Neutrophil (primary cell): ENCODE measurements at regions not wholly inside any gene's neighbourhood (a gene's known extent, or its start where the extent isn't known, plus 50 kb on each side); places are given as distances from the start of the nearest gene placed in this dataset.
"Not testable (repeated sequence)": the region's sequence is repeated elsewhere in the genome, so short reads cannot be mapped to it uniquely, and the experiment has no call there.

Source experiments
- H3K27ac ChIP-seq: fragments of 200-600 bp; sonication (generic); 2 replicates; pipeline ENCODE4 v1.5.1; 2016; ENCODE audit warnings: mild to moderate bottlenecking, moderate library complexity
- H3K27me3 ChIP-seq: fragments of 200-600 bp; sonication (generic); 2 replicates; pipeline ENCODE4 v1.6.0; 2016; ENCODE audit warnings: mild to moderate bottlenecking
- H3K36me3 ChIP-seq: fragments of 200-600 bp; sonication (generic); 2 replicates; pipeline ENCODE4 v1.5.1; 2017
- H3K4me1 ChIP-seq, 2 experiments: fragments of 200-600 bp in 1 of 2; sonication (generic) in 1 of 2; 1 replicate in 1 of 2; 2 replicates in 1 of 2; pipeline versions ENCODE4 v1.5.1 to v1.6.1; 2013 to 2016; ENCODE audit warnings: low read depth in 1 of 2, low read length in 1 of 2, mild to moderate bottlenecking in 1 of 2, moderate library complexity in 1 of 2; ENCODE audit not compliant: control insufficient read depth in 1 of 2, insufficient read depth in 1 of 2
- H3K4me3 ChIP-seq, 2 experiments: fragments of 200-600 bp in 1 of 2; sonication (generic) in 1 of 2; 1 replicate in 1 of 2; 2 replicates in 1 of 2; pipeline ENCODE4 v1.5.1; 2013 to 2016; ENCODE audit warnings: low read depth in 1 of 2, low read length in 1 of 2, mild to moderate bottlenecking in 1 of 2, moderate library complexity in 1 of 2
- H3K9me3 ChIP-seq: fragments of 200-600 bp; sonication (generic); 2 replicates; pipeline ENCODE4 v1.5.1; 2016
- TF ChIP-seq, protein P1 (sequence below): fragments of 200-600 bp; sonication (generic); IDR thresholded peaks from 2 replicates; pipeline ENCODE4 v1.5.1; 2016; ENCODE audit warnings: antibody characterized with exemption

DNA sequence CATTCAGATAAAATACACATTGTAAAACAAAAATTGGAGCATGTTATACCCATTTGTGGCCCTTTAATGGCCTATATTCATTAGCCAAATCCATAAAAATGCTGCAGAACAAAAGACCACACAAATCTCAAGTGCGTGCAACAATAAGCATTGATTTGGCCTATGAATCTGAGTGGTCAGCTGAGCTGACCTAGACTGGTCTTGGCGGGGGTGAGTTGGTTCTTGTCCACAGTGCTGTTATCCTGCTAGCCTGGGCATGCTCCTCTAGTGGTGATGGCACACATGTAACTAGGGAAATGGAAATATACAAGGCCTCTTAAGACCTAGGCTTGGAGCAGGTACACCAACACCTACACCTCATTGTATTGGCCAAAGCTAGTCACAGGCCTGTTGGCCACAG lies 122.2 kb upstream of the TBCA start:
- H3K9me3 ChIP-seq = no peaks in the 10 kb centered on the region
- no peak overlapping the region for H3K4me3 ChIP-seq
- TF ChIP-seq, protein P1, sequence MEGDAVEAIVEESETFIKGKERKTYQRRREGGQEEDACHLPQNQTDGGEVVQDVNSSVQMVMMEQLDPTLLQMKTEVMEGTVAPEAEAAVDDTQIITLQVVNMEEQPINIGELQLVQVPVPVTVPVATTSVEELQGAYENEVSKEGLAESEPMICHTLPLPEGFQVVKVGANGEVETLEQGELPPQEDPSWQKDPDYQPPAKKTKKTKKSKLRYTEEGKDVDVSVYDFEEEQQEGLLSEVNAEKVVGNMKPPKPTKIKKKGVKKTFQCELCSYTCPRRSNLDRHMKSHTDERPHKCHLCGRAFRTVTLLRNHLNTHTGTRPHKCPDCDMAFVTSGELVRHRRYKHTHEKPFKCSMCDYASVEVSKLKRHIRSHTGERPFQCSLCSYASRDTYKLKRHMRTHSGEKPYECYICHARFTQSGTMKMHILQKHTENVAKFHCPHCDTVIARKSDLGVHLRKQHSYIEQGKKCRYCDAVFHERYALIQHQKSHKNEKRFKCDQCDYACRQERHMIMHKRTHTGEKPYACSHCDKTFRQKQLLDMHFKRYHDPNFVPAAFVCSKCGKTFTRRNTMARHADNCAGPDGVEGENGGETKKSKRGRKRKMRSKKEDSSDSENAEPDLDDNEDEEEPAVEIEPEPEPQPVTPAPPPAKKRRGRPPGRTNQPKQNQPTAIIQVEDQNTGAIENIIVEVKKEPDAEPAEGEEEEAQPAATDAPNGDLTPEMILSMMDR = no peak
- H3K27ac ChIP-seq = no peak overlapping the region
- no peaks in the 10 kb centered on the region for H3K4me1 ChIP-seq
- H3K36me3 ChIP-seq = no peaks in the 10 kb centered on the region
- no peaks in the 10 kb centered on the region for H3K27me3 ChIP-seq

DNA sequence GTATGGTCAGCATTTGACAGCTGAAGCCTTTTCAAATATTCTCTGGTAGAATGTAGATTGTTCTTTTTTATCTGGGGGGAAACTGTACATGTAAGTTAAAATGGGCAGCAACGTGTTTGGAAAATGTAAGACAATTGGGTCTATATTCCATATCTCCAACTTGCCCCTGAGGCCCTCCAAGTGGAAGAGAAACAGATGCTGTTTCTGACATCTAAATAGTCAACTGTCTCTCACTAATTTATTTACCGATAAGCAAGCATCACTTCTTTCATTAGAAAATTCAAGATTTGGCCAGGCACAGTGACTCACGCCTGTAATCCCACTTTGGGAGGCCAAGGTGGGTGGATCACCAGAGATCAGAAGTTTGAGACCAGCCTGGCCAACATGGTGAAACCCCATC lies 120.2 kb upstream of the TBCA start:
- Histone ChIP-seq H3K27me3 (no peaks in the 10 kb centered on the region), H3K27ac (no peak overlapping the region), H3K4me1 (no peaks in the 10 kb centered on the region), H3K9me3 (no peaks in the 10 kb centered on the region), H3K4me3 (no peak overlapping the region), H3K36me3 (no peaks in the 10 kb centered on the region)
- TF ChIP-seq, protein P1 = no peak

DNA sequence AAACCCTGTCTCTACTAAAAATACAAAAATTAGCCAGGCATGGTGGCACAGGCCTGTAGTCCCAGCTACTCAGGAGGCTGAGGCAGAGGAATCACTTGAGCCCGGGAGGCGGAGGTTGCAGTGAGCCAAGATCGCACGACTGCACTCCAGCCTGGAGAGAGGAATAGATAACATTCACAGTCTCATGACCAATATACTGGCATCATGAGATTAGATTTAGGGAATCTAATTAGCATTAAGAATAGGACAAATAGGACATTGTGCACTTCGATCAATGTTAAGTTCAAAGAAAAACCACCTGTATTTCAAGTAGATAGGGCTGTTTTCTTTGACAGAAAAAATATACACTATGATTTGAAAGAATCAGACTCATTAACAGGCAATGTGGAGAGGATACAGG lies 118.0 kb upstream of the TBCA start:
- not testable (repeated sequence) for H3K36me3 ChIP-seq, H3K4me1 ChIP-seq, H3K9me3 ChIP-seq, H3K4me3 ChIP-seq, H3K27ac ChIP-seq, H3K27me3 ChIP-seq

DNA sequence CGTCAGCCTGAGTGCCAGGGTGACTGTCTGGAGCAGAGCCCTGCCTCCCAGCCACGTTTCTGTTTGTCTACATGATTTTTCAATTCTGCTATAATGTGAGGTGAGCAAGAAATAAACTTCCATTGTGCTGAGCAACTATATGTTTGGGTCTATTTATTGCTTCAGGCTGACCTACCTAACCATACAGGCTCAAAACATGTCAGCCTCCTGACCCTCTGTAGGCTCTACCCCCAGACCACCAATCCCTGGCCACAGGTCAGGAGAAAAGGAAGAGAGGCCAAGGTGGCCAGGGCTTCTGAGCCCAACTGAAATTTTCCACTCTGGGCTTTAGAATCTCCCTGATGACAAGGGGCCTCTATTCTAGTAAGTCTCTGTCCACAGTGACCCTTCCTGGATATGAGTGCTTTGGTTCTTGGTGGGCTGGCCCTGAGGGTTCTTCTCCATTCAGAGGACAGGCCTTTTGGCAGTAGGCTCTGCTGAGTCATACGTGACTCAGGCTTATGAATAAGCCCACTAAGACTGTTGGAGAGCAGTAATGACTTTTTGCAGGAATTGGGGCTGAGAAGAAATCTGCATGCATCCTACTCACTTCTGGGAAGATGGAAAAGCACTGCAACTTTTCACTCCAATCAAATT lies 117.2 kb upstream of the TBCA start:
- H3K27me3 ChIP-seq = no peaks in the 10 kb centered on the region
- no peaks in the 10 kb centered on the region for H3K9me3 ChIP-seq
- no peaks in the 10 kb centered on the region for H3K4me1 ChIP-seq
- no peak overlapping the region for H3K27ac ChIP-seq
- no peak overlapping the region for H3K4me3 ChIP-seq
- TF ChIP-seq, protein P1 = no peak
- no peaks in the 10 kb centered on the region for H3K36me3 ChIP-seq

DNA sequence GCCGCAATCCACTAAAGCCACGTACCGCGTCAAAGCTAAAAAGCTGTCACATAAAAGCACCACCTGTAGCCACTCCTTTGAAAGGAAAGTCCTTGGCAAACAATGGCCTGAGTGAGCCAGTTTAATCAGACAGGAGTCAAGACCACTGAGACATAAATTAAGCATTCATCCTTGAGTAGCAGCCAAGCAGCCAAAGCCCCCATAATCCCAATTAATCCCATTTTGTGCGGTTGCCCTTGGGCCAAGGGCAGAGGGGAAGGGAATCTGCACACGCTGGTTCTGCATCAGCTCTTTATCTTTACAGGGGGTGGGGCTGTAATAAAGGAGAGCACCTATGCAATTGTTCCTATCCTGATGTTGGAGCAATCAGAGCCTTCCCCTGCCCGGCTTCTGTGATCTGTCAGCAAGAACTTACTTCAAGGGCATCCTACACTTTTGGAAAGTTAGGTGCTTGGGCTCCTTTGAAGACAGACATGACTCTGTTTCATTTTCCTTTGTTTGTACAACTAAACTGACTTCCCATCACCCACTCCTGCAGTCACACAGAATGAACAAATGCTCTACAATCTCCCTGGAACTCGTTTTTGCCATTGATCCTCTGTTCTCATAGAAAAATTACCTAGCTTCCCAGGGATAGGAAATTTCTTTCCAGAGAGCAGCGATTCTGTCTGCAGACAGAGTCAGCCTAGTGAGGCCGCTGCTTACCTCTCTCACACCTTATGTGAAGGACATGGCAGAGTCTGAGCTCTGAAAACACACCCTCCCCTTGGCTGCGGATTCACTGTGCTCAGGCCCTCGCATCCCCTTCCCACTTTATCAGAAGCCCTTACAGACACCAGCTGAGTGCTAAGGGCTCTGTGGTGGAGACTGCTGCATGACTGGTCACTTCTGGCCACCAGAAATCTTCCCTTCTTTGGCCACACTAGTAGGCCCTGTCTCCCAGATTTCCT lies 116.2 kb upstream of the TBCA start:
- no peak overlapping the region for H3K27ac ChIP-seq
- TF ChIP-seq, protein P1 = no peak
- no peak overlapping the region for H3K4me3 ChIP-seq
- no peaks in the 10 kb centered on the region for H3K4me1 ChIP-seq
- no peaks in the 10 kb centered on the region for H3K9me3 ChIP-seq
- H3K27me3 ChIP-seq = no peaks in the 10 kb centered on the region
- H3K36me3 ChIP-seq = no peaks in the 10 kb centered on the region

DNA sequence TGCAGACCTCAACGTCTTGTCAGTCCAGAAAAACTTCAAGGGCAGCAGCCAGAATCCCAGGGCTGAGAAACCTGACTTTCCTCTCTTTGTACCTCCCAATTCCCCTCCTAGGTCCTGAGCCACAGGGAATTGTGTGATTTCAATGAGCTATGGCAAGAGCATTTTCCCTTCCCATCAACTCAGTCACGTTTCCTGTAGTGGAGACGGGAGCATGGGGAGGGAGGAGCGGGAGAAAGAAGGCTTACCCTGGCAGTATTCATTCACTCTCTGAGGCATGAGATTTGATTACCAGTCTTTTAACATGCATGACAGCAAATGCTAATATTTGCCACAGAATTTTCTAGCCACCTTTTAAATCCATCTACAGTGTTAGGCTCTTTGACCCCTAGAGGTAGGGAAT lies 109.4 kb upstream of the TBCA start:
- Histone ChIP-seq H3K36me3 (no peaks in the 10 kb centered on the region), H3K4me1 (peaks cover 17 to 24% of the 10 kb centered on the region in 2 experiments), H3K9me3 (no peaks in the 10 kb centered on the region), H3K4me3 (no peak overlapping the region), H3K27me3 (no peaks in the 10 kb centered on the region), H3K27ac (no peak overlapping the region)
- TF ChIP-seq, protein P1 = no peak
